ENCODE measurements at regions not wholly inside any gene's neighbourhood (a gene's known extent, or its start where the extent isn't known, plus 50 kb on each side); places are given as distances from the start of the nearest gene placed in this dataset.
"Not testable (repeated sequence)": the region's sequence is repeated elsewhere in the genome, so short reads cannot be mapped to it uniquely, and the experiment has no call there.

DNA sequence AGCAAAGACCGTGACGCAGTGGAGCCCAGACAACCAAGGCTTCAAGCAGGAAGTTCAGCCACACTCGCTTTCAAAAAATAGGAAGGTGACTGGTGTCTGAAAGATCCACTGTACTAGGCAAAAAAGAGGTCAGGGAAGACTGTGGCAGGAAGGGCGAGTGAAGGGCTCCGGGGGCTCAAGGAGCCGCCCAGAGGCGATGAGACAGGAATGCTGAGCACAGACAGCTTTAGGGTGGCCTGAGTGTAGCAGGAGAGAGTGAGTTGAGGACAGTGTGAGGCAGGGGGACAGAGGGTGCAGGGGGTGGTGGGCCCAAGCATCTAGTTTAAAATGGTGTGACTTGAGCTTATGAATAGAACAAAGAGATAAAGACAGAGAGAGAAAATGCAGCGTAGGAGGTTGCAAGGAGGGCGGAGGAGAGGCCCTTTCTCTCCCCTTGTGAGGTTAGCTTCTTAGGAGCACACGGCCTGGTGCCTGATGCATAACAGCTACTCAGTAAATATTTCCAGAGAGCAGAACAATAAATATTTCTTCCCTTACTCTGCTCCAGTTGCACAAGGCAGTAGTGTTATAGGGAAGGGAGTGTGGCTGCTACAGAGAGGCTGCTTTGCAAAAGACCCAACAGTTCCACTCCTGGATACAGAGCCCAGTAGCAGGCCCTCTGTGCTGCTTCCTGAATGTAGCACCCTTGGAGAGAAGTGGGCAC, 789.7 kb upstream of the RAB6C start:
- DNase-seq: no peak

DNA sequence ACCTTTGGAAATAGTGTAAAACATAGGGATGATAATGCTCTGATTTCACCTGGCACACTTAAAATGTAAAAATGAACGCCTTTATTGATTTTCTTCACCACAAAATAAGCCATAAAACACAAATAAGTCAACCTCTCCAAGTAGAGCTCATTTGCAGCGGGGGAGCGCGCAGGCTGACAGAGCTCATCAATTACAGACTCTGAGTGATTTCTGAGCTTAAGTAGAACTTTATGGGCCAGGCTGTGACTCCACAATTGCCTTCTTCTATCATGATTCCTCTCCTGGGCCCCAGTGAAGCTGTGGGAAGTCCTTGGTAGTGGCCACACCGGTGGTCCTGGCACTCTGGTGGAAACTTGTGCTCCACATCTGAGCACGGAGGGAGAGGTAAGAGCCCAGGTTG, 789.0 kb upstream of the RAB6C start:
- no peak for DNase-seq

DNA sequence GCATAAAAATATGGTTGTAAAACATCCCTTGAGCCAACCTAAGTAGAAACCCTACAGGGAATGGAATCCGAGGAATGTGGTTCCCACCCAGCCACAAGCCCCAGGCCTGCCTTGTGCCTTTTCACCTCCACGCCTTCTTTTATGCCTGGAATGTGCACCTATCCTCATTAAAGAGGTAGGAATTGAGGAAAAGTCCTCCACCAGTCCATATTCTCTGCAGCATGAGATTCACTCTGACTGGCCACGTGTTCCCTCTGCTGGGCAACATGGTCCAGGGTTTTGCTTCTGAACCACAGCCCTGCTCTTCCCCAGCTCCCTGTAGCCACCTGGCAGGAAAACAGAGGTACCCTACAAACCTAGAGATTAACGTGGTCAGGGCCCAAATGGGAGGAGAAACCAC, 787.9 kb upstream of the RAB6C start:
- DNase-seq: no peak

DNA sequence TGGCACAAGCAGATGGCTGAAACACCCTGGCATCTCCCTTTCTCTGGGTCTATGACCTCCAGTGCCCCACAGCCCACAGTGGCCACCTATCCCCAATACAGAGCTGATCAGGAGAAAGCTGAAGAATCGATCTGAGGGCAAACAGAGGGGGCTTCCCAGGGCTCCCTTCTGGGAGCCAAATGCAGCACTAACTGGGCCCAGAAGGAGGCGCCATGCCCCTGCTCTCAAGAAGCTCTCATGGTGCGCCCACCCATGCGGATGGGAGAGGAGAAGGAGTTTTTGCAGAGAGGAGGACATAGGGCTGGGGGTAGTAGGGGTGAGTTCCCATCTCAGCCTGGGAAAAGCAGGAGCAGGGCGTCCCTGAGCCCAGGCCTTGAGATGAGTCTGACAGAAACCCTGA, 787.3 kb upstream of the RAB6C start:
- no peak for DNase-seq

DNA sequence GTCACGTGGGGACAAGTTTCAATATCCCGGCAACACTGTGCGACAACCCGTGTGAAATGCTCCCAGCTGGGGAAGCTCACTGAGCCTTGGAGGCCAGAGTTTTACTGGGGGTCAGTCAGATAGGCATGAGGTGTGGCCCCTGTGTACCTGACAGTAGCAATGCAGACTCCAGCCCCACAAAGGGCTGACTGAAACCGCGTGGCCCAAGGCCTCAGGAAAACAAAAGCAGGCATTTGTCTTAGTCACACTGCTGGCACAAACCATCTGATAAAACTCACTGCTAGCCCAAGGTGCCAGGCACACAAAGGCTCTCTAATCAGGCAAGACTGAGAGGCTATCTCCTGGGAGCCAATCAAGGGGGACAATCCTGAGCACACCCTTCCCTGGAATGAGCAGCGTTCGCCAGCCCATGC, 786.6 kb upstream of the RAB6C start:
- DNase-seq: no peak

DNA sequence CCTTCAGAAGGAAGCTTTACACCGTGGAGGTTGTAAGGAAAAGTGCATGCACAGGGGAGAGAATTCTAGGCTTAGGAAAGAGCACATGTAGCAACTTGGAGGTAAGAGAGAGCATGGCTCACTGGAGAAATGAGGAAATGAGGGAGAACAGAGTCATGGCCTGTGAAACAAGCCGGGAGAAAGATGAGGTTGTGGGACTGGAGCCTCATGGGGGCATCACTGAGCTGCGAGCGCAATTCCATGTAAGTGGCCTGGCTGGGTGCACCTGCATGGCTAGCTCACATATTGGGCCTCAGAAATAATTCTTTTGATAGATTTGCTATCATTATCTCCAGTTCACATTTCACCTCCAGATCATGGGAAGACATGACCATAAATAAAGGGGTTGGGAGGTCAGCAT, 785.5 kb upstream of the RAB6C start:
- DNase-seq: no peak

DNA sequence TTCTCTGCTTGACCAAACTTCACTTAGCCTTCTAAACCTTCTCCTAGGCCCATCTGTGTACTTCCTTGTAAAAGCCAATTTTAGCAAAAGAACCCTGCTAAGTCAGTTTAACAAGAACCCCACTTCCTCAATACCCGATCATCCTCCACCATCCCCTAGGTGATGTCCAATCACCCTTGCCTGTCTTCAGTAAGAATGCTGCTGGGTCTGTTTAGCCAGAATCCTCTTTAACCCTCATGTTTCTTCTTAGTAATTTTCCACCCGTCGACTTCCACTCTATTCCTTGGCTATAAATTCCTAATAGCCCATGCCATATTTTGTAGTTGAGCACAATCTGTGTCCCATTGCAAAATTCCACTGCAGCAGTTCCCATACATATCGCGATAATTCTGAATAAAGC, 780.0 kb upstream of the RAB6C start:
- no peak for DNase-seq

DNA sequence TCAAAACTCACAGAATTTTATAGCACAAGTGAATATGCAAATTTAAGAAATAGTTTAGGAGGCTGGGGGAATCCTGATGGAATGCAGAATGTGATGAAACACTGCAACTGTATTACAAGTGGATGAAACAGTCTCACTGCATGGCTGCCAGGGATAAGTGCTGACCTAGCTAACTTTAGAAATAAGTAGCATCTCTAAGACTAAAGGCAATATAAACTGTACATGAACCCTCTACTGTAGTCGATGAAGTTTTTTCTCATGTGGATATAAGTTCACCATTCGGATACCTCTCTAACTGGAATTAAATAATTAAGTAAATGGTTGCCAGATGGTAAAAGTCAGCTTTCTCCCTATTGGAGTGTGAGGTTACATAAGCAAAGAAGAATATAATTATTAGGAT, 777.8 kb upstream of the RAB6C start:
- DNase-seq: no peak

DNA sequence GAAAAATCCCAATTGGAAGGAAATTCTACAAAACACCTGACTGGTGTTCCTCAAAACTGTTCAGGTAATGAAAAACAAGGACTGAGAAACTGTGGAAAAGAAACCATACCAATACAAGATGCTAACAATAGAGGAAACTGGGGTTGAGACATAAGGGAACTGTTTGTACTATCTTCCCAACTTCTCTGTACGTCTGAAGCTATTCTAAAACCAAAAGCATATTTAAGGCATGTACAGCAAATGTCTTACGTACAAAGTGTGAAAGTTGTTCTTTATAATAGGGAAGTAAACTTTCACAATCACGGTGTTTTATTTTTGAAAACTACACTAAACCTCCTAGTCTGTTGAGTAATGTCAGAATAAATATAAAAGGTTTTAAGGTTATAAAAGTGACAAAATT, 776.1 kb upstream of the RAB6C start:
- DNase-seq: no peak

DNA sequence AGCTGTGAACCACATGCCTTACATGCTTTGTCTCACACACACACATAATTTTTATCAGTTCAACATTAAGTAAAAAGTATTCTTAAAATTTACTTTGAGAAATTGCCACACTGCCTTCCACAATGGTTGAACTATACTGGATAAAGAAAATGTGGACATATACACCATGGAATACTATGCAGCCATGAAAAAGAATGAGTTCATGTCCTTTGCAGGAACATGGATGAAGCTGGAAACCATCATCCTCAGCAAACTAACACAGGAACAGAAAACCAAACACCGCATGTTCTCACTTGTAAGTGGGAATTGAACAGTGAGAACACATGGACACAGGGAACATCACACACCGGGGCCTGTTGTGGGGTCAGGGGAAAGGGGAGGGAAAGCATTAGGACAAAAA, 774.9 kb upstream of the RAB6C start:
- not testable (repeated sequence) for DNase-seq

DNA sequence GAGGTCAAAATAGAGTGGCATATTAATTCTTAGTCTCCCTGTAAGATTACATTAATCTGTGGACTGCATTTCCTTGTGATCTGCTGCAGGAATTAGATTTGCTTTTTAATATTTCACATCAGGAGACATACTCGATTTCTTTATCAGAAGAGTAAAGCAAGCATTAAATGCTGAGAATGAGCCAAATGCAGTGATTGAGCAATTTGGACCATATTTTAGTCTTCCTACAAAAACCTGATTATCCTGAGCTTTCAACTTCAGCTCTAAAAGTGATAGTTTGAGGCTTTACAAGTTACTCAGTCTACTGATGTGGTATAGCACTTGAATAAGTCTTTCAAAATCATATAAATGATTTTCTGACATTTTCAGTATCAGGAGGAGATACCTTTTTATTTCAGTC, 774.3 kb upstream of the RAB6C start:
- no peak for DNase-seq

DNA sequence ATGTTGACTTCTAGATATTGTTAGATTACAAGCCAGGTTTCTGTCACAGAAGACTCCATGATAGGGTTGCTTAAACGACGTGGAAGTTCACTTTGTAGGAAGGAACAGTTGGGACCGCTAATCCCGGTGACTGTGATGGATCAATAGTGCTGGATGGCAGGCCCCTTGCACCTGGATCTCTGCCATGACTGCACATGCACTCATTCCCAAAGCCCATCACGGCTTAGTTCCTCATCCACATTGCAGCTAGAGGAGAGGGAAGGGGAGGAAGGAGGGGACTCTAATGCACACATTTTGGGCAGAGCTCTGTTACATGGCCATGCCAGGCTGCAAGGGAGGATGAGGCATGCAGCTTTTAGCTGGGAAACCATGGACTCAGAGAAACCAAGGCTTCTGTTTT, 773.7 kb upstream of the RAB6C start:
- no peak for DNase-seq

DNA sequence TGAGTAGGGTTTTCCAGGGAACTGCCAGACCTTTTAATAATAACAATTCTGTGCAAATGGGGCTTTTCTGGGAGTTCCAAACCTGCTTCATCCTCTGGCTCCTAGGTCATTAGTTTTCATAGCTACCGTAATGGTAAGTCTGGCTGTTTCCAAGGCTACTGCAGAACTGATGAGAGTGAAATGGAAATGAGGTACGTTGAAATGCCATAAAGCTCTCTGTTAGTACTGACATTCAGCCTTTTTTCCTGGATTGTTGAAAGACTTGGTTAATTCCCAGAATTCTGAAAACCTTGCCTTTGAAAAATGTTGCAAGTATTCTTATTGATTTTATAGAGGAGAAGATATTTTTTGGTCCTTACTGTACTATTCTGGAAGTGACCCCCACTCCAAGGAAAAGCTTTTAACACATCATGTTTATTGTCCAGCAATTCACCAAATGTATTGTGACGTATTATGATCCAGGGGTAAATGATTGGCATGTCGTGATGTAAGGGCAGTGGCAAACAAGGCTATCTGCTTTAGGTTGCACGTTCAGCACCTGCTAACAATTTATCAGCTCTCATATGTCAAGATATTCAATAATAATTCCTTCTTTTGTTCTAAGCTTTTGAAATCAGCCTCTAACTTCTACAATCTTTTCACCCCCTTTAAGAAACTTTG, 767.0 kb upstream of the RAB6C start:
- no peak for DNase-seq

DNA sequence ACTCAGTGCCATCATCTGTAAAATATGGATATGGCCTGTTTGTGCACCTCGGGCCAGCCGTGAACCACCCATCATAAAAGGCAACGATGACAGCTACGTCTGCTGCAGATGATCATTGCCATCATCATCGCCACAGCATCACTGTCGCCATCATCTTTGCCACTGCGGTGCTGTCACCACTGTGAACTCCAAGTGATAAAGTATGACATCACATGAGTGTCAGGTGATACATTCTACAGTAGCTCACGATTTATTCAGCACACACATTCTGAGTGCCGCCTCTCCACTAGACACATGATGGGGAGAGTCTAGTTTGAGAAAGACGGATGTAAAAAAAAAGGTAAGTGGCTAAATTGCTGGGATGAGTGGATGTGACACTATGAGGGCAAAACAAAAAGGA, 755.4 kb upstream of the RAB6C start:
- DNase-seq: no peak

DNA sequence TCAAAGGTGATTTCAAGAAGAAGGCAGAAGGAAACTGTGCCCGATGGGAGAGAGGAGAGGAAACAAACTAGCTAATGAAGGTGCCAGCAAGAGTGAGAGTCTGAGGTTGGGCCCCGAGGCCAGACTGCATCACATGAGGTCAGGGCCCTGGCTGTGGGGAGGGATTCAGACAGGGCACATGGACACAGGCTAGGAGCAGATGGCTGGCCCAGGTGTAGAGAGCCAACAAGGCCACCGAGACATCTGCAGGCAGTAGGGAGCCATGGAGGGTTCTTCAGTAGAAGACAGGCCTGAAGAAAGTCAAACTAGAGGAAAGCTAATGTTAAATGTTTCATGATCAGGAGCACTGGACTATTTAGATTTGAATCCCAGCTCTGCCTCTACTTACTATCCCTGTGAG, 755.0 kb upstream of the RAB6C start:
- DNase-seq: no peak

DNA sequence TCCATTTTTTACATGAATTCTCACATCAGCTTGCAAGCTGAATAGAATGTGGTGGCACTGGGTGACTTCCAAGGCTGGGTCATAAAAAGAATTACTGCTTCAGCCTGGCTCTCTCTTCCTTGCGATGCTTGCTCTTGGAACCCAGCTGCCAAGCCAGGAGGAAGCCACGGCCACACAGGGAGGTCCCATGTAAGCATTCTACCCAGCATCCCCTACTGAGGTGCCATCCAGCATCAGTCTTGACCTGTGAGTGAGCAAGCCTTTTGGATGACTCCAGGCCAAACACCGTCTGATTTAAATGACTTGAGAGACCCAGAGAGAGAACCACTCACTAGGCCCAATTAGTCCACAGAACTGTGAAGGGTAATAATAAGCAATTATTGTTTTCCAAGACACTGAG, 750.3 kb upstream of the RAB6C start:
- DNase-seq: no peak

DNA sequence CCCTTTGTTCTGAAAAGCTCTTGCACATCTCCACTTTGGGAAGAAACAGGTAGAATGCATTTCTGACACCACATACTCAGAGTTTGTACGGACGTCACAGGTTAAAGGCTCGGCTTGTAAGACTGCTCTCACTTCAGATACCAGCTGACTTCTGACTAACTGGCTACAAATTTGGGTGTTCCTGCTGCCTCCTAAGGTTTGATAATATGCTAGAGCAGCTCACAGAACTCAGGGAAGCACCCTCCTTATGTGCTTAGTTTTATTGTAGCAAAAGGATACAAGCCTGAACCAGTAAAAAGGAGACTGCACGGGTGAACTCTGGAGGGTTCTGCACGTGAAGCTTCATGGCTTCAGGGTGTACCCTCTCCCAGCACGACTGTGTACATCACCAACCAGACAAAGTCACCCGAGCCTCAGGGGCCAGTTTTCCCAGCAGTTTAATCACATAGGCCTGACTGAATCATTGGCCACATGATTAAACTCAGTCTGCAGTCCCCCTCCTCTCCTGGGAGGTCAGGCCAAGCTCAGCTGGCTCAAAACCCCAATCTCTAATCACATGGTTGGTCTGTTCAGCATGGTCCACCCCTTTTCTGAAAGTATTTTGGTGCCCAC, 749.5 kb upstream of the RAB6C start:
- DNase-seq: no peak

DNA sequence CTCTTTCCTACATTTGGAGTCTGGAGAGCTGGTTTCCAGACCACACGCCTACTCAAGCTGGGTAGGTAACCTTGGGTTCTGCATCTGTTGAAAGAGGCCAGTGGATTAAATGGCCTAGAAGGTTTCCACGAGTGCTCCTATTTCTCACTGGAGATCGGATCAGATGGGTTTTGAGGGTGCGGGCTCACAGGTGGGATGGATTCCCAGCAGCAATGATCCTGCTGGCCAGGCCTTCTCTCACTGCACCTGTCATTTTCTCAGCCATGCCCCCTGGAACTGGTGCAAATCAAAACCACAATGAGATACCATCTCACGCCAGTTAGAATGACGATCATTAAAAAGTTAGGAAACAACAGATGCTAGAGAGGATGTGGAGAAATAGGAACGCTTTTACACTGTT, 747.5 kb upstream of the RAB6C start:
- DNase-seq: no peak

DNA sequence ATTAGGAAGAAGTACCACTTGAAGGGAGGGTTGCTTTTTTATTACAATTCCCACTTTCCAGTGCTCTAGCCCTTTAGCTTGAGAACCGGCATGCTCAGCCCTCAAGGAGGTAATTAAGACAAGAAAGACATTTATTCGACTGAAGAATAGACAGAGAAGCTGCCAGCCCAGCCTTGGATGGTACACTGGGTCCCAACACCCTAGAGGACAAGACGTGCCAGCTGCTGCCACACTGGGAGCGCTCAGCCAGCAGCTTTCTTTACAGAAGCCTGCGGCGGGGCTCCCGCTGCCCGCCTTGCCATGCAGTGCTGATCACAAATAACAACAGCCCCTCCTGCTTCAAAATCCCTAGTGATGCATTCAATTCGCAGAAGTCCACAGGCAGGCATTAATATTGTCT, 746.3 kb upstream of the RAB6C start:
- DNase-seq: no peak

DNA sequence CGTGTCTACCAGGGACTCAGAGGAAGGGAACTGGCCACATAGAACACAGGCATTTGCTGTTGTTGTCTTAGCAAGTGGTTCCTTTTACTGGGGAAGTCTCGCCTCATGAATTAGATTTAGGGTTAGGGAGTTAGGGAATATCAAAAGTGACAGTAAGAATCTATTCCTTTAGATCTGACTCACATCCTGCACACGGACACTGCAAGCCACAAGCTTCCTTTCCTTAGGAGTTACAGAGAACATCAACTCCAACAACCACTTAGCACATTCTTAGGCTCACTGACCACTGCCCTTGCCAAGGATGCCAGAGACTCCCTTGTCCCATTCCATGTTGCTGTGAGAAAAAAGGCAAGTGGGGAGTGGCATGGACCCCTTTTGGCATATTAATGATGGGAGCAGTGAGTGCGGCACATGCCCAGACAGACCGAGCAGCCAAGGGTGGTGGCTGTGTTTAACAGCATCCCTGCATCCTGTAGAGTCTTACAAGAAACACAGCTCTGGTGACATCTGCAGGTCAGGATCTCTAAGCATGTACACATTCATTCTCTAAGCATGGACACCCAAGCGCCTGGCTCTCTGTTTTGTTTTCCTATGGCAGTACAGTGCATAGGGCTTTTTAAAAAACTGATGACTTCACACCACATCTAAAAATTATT, 745.6 kb upstream of the RAB6C start:
- no peak for DNase-seq

DNA sequence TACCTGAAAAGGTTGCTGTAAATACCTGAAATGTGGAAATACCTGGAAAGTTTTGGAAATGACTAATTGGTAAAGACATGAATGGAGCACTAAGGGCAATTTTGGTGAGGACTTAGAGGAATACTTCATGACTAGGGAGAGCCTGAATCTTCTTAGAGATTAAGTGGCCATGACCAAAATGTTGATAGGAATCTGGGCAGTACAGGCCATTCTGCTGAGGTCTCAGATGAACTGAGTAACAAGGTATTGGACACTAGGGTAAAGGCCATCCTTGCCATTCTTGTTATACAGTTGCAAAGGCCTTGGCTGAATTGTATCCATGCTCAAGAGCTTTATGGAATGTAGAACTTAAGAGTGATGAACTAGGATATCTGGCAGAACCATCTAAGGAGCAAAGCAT, 742.9 kb upstream of the RAB6C start:
- DNase-seq: no peak

DNA sequence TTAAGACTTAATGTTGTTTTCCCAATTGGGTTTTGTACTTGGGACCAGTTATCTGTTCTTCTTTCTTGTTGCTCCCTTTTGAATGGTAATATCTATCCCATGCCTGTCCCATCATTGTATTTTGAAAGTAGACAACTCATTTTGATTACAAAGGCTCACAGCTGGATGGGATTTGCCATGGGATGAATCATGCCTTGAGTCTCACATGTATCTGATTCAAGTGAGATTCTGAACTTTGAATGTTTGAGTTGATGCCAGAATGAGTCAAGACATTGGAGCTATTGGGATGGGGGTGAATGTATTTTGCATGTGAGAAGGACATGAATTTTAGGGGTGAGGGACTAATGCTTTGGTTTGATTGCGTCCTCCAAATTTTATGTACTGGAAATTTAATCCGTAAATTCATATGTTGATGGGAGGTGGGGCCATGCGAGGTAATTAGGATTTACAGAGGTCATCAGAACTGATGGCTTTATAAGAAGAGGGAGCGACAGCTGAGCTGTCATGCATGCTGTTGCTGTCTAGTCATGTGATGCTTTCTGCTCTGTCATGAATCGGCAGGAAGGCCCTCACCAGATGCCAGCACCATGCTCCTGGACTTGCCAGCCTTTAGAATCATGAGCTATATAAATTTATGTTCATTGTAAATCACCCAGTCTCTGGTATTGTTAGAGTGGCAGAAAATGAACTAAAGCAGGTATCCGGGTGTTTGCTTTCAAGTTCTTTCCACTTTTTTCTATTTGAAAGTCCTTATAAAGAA, 741.3 kb upstream of the RAB6C start:
- no peak for DNase-seq

DNA sequence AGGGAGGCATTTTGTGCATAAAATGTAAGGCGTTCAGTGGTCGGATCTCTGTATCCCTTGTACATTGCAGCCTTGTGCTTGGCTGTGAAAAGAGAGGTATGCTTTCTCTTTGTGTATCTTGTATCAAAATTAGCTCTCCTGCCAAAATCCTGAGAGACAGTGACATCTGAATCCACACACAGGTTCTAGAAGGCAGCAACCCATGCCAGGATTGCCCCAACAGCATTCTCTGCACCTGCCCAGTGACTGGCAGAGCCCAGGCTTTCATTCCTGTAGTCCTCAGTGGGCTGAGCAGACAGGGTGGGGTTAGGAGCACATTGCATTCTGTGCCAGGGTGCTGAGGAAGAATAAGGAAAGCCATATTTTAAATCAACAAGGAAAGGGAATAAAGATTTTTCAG, 740.3 kb upstream of the RAB6C start:
- DNase-seq: no peak

All from left hindlimb (tissue), 1 donor.